Left lung (tissue), 4 donors: ENCODE measurements at regions not wholly inside any gene's neighbourhood (a gene's known extent, or its start where the extent isn't known, plus 50 kb on each side); places are given as distances from the start of the nearest gene placed in this dataset.

Experiments used
- ATAC-seq: fragments of 200-7000 bp; cut with Tn5 transposase; one replicate; pipeline ENCODE4 v1.9.1; 2020; ENCODE audit warnings: moderate library complexity
- DNase-seq, 4 donors: peaks; one replicate each; pipeline ENCODE4 v3.0.0-alpha.2; 2013 to 2020
- H3K27ac ChIP-seq, 2 donors: fragments of 200-600 bp; sonication (generic) in 1 of 2; one replicate each; pipeline versions ENCODE4 v1.5.0 to v1.8.0; 2020 to 2021
- H3K27me3 ChIP-seq, 2 donors: fragments of 200-600 bp; sonication (generic) in 1 of 2; one replicate each; pipeline versions ENCODE4 v1.5.0 to v1.8.0; 2020 to 2021
- H3K36me3 ChIP-seq, 2 donors: fragments of 200-600 bp; sonication (generic) in 1 of 2; one replicate each; pipeline versions ENCODE4 v1.5.0 to v1.8.0; 2020 to 2021
- H3K4me1 ChIP-seq, 2 donors: fragments of 200-600 bp; one replicate each; pipeline ENCODE4 v1.8.0; 2021
- H3K4me3 ChIP-seq, 2 donors: fragments of 200-600 bp; sonication (generic) in 1 of 2; one replicate each; pipeline versions ENCODE4 v1.5.0 to v1.8.0; 2020 to 2021; ENCODE audit warnings: mild to moderate bottlenecking in 1 of 2
- H3K9me3 ChIP-seq, 2 donors: fragments of 200-600 bp; sonication (generic) in 1 of 2; one replicate each; pipeline versions ENCODE4 v1.5.0 to v1.8.0; 2020 to 2021
- intact Hi-C, 2 donors: fragments of 100-400 bp; cut with DNase I; formaldehyde crosslinking; loops; one replicate each; pipeline versions ENCODE4 v1.11.2 to v1.14.2; 2022
- TF ChIP-seq, protein P1 (sequence below), 2 donors: fragments of 200-600 bp; sonication (generic) in 1 of 2; IDR thresholded peaks; one replicate each; pipeline versions ENCODE4 v1.5.0 to v1.8.0; 2021; ENCODE audit warnings: antibody characterized with exemption in 2 of 2
- donor health status: DM: no; HTN: yes; CAD: no.
- donor health status: DM: no; HTN: no; CAD: no.

DNA sequence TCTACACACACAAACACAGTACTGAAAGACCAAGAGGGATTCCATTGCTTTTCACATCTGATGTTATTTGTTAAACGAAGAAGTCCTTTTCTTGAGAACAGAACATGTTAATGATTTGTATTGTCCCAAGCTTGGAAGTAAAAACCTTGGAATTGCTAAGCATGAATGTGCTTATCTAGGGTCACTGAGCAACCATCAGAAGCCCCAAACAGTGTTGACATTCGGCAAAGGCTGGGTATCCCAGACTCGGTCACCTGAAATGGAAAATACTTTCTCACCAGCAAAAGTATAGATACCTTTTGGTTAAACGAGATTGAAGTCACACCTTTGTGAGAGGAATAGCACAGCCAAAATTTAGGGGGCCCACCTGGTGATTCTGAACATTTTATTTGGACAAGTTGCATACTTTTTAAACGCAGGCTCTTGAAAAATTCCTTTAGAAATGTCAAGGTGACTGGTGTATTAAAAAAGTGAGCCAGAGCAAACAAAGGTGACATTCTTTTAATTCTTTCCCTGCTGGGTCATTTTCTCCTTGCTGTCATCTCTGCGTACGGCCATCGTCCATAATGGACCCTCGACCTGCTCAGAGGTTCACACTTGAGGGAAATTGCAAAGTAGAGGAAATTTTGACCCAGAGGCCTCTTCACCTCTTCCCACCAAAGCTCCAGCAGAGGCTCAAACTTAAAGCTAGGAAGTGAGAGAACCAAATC is 95.8 kb upstream of the FOXA2 start:
- peak overlapping the region in 1 of 2 donors; percentile 3 for H3K27ac ChIP-seq
- no peak overlapping the region for H3K4me3 ChIP-seq
- H3K27me3 ChIP-seq: no peaks in the 10 kb centered on the region
- no peaks in the 10 kb centered on the region for H3K36me3 ChIP-seq
- H3K9me3 ChIP-seq: peaks cover 0 to 6% of the 10 kb centered on the region in 2 donors
- H3K4me1 ChIP-seq: peaks cover 0 to 11% of the 10 kb centered on the region in 2 donors
- ATAC-seq (peak; percentile 65), DNase-seq (no peak)
- intact Hi-C loops: loop anchor here in 1 of 2 donors (10.0 kb wide), 1 partner anchor 345 kb away; no protein-coding TSS in a partner anchor
- TF ChIP-seq, protein P1, sequence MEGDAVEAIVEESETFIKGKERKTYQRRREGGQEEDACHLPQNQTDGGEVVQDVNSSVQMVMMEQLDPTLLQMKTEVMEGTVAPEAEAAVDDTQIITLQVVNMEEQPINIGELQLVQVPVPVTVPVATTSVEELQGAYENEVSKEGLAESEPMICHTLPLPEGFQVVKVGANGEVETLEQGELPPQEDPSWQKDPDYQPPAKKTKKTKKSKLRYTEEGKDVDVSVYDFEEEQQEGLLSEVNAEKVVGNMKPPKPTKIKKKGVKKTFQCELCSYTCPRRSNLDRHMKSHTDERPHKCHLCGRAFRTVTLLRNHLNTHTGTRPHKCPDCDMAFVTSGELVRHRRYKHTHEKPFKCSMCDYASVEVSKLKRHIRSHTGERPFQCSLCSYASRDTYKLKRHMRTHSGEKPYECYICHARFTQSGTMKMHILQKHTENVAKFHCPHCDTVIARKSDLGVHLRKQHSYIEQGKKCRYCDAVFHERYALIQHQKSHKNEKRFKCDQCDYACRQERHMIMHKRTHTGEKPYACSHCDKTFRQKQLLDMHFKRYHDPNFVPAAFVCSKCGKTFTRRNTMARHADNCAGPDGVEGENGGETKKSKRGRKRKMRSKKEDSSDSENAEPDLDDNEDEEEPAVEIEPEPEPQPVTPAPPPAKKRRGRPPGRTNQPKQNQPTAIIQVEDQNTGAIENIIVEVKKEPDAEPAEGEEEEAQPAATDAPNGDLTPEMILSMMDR (IDR thresholded peaks at IDR 0.05): no peak

GRCh38 chr20:22681591-22682248 is 97.3 kb upstream of the FOXA2 start:
- Histone ChIP-seq H3K27ac (no peak overlapping the region), H3K27me3 (no peaks in the 10 kb centered on the region), H3K36me3 (no peaks in the 10 kb centered on the region), H3K9me3 (peaks cover 0 to 6% of the 10 kb centered on the region in 2 donors), H3K4me3 (no peak overlapping the region), H3K4me1 (peaks cover 0 to 13% of the 10 kb centered on the region in 2 donors)
- DNase-seq: no peak
- no peak for ATAC-seq
- TF ChIP-seq, protein P1 (IDR thresholded peaks at IDR 0.05): no peak
- intact Hi-C loops: loop anchor here in 1 of 2 donors (10.0 kb wide), 1 partner anchor 347 kb away; no protein-coding TSS in a partner anchor

- Histone ChIP-seq H3K27ac (no peak overlapping the region), H3K36me3 (no peaks in the 10 kb centered on the region), H3K27me3 (no peaks in the 10 kb centered on the region), H3K4me3 (no peak overlapping the region), H3K4me1 (peaks cover 0 to 14% of the 10 kb centered on the region in 2 donors), H3K9me3 (peaks cover 0 to 6% of the 10 kb centered on the region in 2 donors)
- DNase-seq (no peak), ATAC-seq (no peak)
- intact Hi-C loops: loop anchor here in 1 of 2 donors (10.0 kb wide), 1 partner anchor 348 kb away; no protein-coding TSS in a partner anchor
- TF ChIP-seq, protein P1 (IDR thresholded peaks at IDR 0.05): no peak
Measured at GRCh38 chr20:22682381-22682780, 98.0 kb upstream of the FOXA2 start.

GRCh38 chr20:22684072-22684762 is 99.8 kb upstream of the FOXA2 start:
- TF ChIP-seq, protein P1 (IDR thresholded peaks at IDR 0.05): peak; percentile 84 to 87
- Histone ChIP-seq H3K4me3 (no peak overlapping the region), H3K9me3 (no peaks in the 10 kb centered on the region), H3K36me3 (no peaks in the 10 kb centered on the region), H3K27ac (peak overlapping the region in 1 of 2 donors; percentile 13), H3K4me1 (peaks cover 0 to 28% of the 10 kb centered on the region in 2 donors), H3K27me3 (no peaks in the 10 kb centered on the region)
- intact Hi-C loops: loop anchor here (2.0 to 10.0 kb wide), 2 partner anchors 345 to 349 kb away; no protein-coding TSS in a partner anchor
- ATAC-seq (peak; percentile 87), DNase-seq (peak in 2 of 4 donors; percentile 67 to 83)
